Activated CD8-positive, alpha-beta memory T cell treated with anti-CD3 and anti-CD28 coated beads for 24 hours (primary cell): ENCODE measurements at regions not wholly inside any gene's neighbourhood (a gene's known extent, or its start where the extent isn't known, plus 50 kb on each side); places are given as distances from the start of the nearest gene placed in this dataset.

ENCODE experiments used
- DNase-seq: peaks from one replicate; pipeline ENCODE4 v3.0.0-alpha.2; 2020

DNA sequence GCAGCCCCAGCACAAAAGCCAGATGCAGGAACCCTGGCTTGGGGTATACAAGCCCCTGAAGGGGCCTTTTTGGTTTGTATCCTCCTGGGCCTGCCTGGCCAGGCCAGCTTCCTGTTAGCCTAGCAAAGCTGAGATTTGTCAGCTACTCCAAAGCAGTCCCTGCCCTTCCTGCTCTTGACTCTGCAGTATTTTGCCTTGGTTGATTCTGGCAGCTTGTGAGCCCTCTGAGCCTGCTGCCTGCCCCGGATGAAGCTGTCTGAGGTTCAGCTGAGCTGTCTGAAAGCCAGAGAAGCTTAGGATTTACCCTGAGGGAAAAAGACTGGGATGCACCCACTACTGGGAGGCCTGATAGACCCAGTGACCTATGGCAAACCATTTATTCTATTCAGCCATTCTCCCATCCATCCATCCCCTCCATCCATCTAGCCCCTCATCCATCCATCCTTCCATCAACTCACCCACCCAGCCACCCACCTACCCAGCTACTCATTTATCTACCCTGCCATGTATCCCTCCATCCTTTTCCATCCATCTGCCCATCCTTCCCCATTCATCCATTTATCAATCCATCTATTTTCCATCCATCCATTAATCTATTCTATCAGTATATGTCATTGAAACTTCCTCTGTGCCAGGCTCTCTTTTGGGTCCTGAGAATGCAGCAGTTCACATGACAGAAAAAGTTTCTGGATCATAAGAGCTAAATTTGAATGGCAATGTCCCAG lies 307.5 kb downstream of the DHX35 start:
- no peak for DNase-seq

DNA sequence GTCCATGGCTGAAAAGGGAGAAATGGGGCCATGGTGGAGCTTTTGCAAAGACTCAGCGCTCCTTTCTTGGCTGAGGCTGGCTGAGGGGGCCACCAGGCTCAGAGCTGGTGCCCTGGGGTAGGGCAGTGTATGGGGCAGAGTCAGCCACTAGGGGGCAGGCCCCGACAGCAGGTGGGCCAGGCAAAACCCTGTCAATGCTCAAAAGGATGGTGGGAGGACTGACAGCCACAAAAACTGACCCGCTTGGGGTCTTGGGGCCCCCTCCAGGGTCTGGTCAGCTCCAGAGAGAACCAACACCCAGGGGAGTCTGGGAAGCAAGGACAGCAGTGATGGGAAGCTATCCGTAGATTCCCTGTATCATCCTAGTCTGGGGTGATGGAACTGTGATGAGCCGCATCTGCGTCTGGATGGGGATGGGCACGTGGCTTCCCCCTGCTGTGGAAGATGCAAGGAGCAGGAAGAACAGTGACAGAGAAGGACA lies 306.9 kb downstream of the DHX35 start:
- DNase-seq = peak; percentile 68

DNA sequence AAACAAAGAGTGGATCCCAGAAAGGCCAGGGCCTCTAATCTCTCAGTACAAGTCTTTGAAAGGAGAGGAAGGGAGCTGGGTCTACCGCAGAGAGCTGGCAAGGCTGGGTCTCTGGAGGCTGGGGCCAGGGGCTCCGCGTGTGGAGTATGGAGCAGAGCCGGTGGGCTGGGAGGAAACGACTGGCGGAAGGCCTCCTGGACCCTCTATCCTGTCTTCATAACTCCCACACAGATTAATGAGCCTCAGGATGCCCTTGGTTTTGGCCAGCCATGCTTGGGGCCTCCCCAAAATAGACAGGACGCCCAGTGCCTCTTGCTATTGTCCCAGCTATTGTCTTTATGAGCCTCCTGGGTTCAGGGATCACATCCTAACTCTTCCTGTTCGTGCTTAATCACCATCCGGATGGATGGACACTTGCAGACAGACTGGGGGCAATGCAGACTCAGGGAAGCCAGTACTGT lies 306.4 kb downstream of the DHX35 start:
- no peak for DNase-seq

DNA sequence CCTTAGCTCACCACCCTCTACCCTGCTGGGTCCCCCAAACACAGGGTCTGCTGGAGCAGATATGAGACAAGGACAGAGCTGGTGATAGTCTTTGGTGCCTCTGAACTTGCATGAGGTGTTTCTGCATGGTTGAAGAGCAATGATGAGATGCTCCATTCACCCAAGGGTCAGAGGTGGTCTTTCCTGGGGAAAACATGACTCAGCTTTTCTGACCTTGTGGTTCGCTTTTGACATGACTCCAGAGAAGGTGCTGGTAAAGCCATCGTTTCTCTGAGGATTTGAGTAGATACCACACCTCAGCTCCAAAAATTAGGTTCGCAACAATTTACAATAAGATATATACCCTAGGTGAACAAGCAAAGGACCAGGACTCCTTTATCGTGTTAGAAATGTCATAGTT lies 304.8 kb downstream of the DHX35 start:
- no peak for DNase-seq

DNA sequence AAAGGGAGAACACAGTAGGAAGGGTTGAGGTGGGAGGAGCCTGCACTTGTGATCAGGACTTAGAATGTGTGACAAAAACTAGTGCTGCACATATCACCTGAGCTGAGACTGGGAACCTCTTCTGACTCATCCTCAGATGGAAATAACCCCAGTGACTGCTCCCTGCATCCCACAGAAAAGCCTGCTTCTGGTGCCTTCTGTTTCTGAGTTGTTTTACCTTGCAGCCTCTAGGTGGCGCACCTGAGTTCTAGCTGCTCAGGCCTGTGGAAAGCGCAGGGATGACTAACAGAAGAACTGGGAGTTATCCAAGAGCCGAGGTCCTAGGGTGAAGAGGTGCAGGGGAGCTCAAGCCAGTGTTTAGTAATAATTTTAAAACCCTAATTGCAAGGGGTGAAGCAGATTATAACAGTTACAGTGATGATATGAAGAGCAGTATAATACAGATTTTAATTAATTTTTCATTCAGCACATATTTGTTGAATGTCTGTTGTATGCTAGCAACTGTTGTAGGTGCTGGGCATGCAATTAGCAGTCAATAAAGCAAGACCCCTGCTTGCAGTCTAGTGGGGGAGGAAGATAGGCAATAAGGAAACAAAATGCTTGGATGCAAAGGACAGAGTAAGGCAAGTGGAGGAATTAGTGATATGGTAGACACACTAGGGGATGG lies 302.5 kb downstream of the DHX35 start:
- DNase-seq = peak; percentile 66

DNA sequence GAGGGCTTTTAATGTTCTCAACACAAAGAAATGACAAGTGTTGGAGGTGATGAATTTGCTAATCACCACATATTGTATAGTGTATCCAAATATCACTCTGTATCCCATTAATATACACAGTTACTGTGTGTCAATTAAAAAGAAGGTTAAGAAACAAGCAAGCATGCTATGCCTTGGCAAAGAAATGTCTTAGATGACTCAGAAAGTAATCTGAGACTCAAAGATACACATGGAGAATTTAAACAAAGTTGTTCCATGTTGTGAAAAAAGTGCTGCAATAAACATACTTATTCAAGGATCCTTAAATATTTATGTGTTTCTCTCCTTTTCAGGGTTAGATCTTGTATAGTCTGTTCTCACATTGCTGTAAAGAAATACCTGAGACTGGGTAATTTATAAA lies 300.9 kb downstream of the DHX35 start:
- no peak for DNase-seq

DNA sequence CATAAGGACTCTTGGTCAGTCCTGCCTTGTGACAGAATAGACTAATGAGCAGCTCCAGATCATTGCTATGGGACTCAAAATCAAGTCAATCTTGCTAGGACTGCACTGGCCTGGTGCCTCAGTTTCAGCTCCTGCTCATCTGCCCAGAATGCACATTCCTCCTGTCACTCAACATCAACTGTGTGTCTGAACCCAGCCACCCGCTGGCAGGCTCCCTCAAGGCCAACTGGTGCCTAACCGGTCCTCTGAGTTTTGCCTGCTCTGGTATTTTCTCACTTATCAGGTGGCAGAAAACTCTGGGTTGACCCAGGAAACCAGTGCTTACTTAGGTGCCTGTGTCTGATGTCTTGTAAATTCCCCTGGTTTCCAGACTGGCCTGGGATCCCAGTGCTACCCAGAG lies 297.7 kb downstream of the DHX35 start:
- peak; percentile 33 for DNase-seq

DNA sequence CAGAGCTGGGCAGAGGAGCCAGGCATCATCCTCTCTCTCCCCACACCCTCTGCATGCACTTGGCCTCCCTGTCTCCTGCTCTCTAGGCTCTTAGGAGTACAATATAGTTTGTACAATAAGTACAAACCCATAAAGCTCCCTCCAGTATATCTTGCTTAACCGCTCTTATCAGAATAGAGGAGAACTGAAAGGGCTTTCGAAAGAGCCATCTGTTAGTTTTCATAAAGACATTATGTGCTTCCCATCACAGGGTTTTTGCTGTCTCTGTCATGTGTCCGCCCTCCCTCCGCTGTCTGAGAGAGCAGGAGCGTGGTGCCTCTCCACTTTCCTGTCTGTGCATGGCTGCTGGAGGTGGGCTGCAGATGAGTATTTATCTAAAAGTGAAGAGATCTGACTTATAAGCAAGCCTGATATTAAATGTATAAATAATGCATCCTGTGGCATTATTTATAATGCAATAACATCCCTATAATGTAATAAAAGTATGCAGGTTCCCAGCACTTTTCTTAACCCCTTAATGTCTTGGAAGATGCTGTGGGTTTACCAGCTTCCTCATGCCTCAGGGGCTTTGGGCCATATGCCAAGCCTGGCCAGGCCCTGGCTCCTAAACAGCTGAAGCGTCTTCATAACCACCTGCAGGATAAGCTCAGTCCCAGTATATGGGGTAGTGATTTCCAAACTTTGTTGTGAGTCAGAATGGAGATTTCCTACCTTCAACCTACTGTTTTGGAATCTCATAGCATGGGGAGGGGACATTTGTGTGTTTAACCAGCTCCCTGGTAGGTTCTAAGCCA lies 297.1 kb downstream of the DHX35 start:
- DNase-seq = no peak

DNA sequence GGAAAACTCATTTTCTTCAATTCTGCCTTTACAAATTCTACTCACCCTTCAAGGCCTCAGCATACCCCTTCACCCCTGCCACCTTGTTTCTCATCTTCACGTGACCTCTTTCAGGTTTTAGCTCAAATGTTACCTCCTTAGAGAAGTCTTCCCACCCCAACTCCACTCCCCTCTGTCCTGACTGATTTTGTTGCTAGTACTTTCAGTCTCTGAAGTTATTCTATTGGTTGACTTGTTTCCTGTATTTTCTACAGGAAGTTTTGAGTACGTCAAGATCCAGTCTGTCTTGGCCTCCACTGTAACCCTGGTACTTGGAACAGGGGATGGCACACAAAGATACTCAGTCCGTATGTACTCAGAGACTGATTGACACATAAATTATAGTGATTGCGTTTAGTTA lies 296.1 kb downstream of the DHX35 start:
- DNase-seq = no peak

DNA sequence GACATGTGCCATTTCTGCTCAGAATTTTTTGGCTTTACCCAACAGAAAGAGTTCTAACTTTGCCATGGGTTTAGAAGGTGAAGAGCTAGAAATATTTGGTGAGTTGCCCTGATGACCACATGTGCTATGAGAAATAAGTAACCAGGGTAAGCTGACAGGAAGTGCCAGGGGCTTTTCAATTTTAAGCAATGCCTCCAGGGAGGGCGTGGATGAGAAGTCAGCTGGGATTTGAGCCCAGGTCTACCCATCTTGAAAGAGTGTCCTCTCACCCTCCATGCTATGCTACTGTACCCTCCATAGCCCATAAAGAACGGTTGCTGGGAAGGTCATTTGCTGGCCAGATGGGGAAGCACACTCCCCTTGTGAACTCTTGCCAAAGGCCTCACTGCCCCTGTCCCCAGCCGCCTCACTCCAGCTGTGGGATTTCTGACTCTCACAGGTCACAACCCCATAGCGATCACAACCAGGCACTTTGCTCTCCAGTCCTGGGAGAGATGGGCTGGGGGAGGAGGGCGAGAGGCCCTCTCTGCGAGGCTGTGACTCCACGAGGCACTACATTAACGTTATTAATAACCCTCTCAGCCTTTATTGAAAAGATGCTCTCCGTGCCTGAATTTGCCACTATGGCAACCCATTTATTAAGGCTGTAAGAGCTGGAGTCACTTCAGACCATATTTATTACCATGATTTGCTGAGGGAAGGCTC lies 291.1 kb downstream of the DHX35 start:
- no peak for DNase-seq

DNA sequence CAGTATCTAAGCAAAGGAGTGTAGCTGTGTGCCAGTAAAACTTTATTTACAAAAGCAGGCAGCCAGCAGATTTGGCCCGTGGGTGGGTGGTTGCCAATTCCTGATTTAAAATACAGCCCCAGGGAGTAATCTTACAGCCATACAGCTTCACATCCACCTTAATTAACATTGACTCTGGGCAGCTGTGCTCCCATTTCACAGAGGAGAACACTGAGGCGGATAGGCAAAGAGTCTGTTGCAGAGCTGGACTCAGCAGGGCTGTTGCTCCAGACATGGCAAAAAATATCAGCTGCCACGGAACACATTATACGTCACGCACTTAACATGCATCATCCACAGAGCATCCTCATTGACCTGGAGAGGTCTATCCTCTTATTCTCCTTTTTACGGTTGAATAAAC lies 289.9 kb downstream of the DHX35 start:
- no peak for DNase-seq

DNA sequence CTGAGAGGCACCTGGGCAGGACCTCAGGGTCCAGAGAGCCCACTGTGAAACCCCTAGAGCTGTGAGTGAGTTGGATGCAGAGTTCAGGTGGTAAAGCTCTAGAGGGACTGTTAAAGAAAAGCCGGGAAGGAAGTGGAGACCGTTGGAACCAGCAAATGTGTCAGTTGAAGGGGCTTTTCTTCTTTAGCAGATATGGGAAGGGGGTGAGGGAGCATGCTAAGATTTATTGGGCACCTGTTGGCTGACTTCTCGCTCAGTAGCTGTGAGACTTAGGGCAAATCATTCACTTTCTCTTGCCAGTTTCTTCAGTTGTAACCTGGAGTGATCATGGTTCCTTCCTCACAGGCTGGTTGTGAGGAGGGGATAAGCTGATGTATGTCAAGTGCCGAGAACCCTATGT lies 287.7 kb downstream of the DHX35 start:
- DNase-seq = no peak

DNA sequence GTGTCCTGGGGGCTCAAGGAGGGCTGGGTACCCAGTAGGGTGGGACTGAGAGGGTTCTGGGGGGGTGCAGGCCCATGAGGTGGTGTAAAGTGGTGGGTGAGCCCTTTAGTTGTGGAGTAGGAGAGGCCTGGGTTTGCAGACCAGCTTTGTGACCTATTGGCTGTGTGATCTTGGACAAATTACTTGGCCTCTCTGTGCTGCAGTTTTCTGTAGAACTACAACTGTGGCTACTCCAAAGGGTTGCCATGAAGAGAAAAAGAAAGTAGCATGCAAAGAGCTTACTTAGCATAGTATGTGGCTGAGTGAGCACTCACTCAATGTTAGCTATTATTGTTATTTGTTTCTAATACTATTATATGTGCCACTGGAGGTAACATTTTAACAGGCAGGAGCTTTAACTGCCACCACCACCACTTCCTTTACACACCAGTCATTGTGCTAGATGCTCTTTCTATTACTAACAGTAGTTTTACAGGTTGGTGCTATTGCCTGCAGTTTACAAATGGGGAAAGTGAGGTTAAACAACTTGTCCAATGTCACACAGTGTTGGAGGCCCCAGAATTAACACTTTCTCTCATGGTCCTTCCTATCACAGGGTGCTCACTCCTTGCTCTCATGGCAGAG lies 286.8 kb downstream of the DHX35 start:
- no peak for DNase-seq

DNA sequence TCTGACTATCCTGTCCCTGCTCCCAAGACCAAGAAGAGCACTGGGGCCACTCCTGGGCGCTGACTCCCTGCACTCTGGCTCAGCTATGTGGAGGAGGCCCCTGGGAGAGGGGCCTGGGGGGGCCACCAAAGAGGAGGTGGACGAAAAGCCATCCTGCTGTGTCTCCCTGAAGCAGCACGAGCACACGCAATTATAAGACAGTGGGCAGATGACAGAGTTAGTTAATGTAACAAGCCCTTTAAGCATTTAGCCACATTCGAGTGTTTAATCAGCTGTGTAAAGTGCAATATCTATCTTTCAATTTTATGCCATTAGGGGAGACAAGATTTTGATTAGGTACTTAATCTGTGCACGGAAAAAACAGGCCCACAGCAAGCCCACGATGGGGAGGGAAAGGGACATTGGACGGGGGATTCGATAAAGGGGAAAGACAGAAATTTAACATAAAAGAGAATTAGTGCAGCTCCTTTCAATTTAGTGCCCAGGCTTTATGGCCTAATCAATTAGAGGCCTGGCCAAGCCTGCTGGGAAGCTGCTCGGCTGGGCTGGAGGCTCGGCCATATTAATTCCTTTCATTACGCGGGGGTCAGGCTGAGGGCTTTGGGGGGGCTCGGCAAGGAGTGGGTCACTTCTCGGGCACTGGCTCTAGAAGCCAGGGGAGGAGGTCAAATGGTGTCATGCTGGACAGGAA lies 286.2 kb downstream of the DHX35 start:
- no peak for DNase-seq

DNA sequence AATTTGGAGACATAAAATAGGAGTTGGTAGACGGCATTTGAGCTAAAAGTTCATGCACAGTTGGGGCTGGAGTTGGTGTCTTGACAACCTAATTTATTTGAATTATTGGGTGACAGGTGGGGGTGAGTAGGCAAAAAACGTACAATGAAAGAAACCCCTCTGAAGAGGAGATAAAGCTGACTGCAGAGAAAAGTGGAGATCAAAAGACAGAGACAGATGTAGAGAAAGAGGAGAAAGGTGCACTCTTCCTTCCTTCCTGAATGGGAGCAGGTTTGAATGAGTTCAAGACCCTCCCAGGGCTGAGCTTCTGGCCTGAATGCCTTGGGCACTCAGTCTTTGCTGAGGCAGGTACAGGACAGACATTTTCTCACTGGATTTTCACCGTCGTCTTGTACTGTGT lies 284.3 kb downstream of the DHX35 start:
- DNase-seq = no peak

DNA sequence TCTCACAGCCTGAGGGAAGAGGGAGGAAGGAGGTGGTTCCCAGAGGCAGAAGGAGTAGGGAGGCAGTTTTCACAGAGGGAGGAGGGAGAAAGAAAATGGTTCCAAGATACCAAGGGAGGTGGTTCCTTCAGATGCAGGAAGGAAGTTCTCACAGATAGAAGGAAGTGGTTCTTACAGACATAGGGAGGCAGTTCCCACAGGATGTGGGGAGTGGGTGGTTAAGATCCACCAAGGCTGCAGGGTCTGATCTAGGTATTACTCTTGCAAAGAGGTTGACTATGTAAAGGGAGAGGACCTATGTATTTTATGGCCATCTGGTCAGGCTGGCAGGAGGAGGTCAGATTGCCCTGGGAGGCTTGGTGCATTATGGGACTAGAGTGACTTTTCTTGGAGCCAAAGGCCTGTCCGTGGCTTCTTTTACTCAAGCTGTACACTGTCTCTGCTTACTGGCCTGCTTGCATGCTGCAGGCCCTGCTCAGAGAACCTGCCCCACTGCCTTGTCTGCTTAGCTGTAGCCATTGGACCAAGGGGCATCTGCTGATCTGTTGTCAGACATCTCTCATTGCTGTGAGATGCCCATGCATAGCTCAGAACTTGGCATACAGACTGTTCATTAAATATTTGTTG lies 283.7 kb downstream of the DHX35 start:
- no peak for DNase-seq

DNA sequence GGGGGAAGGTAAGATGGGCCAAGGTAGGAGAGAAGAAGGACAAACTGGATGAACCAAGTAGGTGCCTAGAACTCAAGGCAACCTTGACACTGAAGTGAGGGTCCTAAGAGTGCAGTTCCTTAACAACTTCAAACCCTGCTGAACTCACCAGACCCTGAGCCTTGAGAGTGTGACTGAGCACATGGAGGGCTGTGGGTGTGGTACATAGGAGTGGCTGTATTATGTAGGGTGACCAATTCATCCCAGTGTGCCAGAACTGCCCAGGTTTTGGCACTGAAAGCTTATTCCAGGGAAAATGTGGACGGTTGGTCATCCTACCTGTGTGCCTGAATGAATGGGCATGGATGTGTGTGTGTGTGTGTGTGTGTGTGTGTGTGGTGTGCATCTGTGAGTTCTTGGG lies 281.8 kb downstream of the DHX35 start:
- DNase-seq = no peak

DNA sequence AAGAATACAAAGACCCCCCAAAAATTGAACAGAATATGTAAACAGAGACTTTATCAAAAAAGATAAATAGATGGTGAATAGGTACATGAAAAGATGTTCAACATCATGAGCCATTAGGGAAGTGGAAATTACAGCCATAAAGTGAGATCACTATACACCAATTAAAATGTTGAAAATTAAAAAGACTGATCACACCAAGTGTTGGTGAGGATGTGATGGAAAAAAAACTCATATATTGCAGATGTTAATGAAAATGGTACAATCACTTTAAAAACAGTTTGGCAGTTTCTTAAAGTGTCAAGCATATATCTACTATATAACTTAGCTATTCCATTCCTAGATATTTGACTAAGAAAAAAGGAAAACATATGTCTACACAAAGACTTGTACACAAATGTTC lies 280.5 kb downstream of the DHX35 start:
- DNase-seq = no peak

DNA sequence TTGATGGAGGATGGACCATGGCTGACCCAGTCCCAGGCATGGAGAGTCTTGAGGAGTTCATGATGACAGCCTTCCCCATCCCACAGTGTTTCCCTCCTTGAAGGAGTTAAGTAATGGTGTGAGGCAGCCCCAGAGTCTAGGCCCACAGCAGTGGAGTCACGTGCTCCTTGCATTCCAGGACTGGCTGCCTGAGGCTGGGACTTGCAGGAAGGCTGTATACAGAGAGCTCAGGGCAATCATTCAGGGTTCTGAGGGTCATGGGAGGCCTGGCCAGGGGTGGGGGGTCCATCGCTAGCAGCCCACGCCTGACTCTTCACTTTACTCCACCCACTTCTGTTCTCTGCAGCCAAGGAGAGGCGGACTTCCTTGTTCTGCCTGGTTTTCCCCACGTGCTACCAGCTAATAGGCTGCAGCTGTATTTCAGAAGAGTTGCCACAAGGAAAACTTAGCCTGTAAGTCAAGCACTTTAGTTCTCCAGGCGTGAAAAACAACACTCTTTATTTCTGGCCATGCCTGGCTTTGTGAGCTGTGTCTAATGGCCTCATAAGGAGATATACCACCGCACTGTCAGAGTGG lies 272.5 kb downstream of the DHX35 start:
- DNase-seq = no peak

DNA sequence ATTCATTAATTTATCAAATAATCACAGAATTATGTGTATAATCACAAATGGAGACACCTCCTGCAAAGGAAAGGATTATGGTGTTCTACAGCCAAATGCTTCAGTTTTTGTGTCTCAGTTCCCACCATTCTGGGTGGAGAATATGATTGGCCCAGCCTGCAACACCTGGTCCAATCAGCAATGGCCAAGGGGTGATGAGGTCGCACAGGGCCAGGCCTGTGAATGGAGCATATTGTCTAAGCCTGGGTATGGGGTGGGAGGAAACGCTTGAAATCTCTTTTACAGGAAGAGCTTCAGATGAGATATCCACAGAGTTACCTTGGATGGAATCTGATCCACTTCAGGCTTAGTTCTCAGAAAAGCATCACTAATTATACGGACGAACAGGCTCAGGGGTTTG lies 271.6 kb downstream of the DHX35 start:
- DNase-seq = no peak

DNA sequence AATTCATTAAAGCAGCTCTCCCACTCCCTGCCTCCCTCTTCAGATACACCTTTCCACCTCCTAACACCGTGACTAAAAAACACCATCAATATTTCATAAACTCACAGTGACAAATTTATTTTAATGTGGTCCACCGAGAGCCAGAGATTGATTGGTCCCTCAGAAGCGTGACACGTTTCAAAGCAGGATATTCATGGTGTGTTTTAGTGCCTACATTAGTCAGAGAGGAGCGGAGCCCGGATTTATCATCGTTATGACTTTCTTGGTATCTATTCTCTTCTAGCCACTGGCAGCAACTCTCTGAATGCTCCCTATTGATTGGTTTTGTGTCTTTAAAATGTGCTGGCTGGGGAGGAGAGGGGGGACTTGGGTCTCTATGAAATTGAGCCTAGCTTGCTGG lies 265.3 kb downstream of the DHX35 start:
- no peak for DNase-seq
